EL (cell line): ENCODE measurements at regions not wholly inside any gene's neighbourhood (a gene's known extent, or its start where the extent isn't known, plus 50 kb on each side); places are given as distances from the start of the nearest gene placed in this dataset.
A peak's percentile ranks its signal among the peaks of the same experiment; 100 is the strongest.

ENCODE experiments used
- DNase-seq: peaks from one replicate; pipeline ENCODE4 v3.0.0-alpha.2; 2016

DNA sequence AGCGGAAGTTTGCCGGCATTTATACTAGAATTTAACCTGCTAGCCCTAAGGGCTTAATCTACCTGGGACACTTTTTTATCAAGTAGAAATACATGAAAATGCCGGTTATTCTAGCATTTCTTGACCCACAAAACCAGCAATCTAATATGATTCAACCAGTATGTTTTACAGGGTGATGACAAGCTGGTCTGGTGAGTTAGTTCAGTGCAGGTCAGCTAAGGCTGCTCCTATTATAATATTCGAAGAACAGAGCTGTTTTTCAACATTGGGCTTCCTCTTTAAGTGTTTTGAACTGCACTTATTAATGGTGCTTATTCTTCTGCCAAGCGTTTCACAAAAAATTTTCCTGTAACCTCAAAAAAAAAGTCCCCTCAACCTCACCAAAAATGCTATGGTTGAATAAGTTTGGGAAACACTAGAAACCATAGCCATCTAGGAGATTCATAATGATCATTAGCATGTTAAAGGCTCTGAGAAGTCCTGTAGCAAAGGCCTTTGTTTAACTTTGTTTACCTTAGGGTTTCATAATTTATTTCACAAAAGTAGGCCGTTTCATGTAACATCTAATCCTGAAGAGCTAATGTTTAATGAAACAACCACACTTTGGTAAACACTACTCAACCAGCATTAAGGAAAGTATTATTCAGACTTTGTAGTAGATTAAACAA lies 526.6 kb downstream of the KLF12 start:
- no peak for DNase-seq

DNA sequence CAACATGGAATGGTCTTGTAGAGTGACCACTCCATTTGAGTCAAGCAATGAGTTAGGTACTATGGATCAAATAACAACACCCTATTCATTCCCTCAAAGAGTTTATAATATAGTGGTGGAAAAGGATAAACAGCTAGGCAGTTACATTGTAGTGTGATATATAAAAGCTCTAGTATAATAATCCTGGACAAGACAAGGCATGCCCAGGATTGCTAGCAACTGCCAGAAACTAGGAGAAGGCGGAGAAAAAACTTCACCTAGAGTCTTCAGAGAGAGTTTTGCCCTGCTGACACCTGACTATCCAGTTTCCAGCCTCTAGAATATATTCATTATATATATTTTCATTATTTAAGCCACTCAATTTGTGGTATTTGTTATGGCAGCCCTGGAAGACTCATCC lies 530.6 kb downstream of the KLF12 start:
- no peak for DNase-seq

DNA sequence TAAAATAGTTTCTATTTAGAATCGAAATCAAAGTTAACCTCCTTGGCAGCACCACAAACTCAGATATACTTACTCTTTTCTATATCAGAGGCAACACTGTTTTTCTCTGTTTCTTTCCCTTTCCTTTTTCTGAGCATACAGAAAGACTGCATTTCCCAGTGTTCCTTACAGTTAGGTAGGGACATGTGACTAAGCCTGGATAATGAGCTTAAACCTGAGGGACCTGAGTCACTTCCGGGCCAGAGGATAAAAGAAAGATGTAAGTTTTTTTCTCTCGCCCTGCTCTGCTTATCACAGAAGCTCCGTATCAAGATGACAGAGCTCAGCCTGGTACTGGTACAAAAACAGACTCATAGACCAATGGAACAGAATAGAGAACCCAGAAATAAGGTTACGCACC lies 531.9 kb downstream of the KLF12 start:
- DNase-seq = peak; percentile 26

GRCh38 chr13:73601708-73602107 lies 532.5 kb downstream of the KLF12 start:
- DNase-seq = no peak

DNA sequence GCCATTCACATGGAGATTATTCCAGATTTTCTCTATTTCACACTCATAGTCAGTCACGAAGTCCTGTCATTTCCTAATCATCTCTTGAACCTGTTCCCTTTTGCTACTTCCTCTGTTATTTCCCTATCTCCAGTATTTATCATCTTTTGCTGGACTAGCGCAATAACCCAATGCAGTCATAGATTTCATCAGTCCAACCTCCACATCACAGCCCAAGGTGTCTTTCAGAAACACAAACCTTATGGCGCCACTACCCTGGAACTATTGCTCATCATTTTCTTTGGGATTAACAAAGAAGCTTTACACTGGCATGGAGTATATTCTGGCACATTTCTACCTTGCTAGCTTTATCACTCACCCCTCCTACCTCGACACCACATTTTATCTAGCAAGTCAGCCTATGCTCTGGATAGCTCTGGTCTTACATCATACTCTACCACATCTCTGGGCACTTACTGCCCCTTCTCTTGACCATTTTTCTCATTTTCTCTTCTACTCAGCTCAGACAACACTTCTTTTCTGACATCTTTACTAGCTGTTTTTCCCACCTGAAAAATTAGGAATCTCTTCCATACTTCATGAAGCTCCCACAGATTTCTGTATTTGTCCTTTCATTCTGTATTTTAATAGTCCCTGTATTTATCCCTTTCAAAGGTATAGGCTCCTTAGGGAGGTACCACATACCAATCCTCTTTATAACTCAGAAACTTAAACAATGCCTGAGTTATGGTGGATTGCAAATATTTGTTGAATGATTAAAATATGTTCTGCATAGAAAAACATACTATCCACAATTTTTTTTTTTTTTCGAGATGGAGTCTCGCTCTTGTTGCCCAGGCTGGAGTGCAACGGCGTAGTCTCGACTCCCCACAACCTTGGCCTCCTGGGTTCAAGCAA lies 534.7 kb downstream of the KLF12 start:
- no peak for DNase-seq

- DNase-seq = peak; percentile 52
These were observed 536.0 kb downstream of the KLF12 start for GRCh38 chr13:73598020-73598712.

DNA sequence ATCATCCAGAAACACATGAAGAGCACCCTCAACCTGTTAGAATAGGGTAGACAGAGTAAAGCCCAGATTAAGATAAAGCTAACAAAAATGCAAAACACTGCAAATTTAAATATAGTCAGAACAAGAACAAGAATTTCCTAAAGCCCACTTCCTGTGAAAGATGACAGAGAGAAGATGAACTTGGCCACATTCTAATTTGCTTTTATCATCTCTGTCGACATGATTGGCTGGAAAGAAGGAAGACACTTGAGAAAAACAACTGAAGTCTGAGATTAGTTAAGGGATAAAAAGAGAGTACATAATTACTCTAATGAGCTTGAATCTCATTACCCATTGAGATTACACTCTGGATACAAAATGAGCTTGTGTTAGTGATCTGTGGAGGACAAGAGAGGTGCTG lies 537.6 kb downstream of the KLF5 start:
- DNase-seq = no peak

DNA sequence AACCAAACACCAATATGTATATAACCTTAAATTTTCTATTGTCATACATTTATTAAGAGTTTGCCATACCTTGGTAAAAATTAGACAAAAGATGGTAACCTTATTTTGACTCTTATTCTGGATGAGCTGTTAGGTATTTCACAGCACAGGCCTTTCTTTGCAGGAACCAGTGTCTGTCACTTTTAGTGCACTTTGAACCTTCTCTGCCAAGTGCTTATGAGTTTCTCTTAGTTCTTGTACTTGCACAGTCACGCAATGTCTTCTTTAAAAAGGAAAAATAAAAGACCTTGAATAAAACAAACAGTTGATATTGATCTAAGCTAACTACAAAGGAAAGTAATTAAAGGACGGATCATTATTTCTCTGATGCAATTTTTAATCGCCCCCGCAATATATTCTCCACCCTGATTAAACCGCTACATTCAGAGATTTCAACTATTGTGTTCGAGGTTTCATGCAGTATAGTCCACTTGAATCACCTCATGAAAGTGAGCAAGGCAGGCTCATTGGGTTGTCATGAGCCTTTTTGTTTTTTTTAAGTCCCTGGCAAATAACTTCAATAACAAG lies 534.5 kb downstream of the KLF5 start:
- no peak for DNase-seq

DNA sequence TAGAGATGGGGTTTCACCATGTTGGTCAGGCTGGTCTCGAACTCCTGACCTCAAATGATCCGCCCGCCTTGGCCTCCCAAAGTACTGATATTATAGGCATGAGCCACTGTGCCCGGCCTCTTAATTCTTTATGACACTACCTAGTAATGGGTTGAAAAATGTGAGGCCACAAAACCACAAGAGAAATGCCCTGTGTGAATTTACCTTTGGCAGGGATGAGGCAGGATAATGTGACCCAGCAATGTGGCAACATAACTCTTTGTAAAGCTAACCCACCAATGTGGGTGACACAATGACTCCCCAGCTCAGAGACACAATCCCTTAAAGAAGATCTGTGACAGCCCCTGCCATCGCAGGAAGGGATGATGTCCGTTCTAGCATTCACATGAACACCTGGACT lies 533.1 kb downstream of the KLF5 start:
- DNase-seq = no peak

GRCh38 chr13:73590795-73591194 lies 532.0 kb downstream of the KLF5 start:
- no peak for DNase-seq

DNA sequence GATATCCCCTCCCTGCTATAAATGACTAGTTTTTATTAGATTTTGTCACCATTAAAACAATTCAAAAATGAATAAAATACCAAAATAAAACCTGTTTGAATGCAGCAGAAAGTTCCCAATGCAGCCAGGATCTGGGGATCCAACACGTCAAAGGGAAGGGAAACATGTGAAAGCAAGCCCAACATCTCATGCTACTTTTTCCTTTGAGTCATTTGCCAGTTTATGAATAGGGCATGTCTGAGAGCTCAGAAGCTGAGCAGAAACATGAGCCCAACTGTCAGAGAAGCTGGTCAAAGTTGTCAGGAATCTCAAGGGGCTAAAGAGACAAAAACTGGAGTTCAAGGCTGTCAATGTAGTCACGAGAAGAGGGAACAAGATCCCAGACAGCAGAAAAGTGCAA lies 526.4 kb downstream of the KLF5 start:
- no peak for DNase-seq

DNA sequence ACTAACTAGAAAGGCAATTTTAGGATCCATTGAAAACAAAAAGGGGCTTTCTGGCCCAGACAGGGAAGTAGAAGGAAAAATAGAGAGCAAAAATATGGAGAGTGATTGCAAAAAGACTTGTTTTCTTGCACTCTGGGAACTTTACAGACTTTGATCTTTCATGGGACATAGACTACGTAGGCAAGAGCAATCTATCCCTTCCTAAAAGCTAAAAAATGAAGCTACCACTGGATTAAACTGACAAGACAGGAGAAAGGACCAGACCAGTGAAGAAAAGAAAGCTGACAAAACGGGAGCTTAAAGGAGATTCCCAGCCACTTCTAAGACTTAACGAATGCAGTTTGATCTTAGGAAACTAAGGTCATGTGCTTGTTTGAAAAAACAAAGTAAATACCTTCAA lies 524.5 kb downstream of the KLF5 start:
- DNase-seq = no peak

- no peak for DNase-seq
These were observed 521.9 kb downstream of the KLF5 start for GRCh38 chr13:73580513-73581267.

DNA sequence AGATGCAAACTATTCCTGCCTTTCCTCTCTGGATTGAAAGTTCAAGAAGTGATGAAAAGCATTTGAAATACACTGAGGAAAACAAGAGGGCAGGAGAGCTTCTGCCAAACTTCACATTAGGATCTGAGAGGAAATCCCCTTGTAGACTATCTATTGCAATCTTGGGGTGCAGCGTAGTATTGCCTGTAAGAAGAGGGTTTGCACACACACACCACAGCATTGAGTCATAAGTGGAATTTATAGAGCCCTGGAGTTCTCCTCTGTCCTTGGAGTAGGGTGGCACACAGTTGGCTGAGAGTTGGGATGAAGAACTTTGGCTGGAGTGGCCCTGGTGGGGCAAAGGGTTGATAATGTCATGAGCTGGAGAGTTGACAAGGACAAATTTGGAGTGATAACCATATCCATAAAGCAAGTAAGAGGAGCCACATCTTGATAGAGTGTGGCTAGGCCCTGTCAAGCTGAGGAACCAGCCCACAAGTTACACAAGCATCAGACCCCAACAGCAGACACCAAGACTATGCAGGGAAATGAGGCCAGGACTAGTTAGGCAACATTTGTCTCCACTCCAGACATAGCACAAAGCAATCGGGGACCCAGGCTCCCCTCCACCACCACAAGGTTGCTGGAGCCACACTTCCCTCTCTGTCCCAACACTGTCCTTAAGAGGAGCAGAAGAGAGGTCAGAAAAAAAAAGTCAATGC lies 520.9 kb downstream of the KLF5 start:
- no peak for DNase-seq

- DNase-seq = no peak
These were observed 519.6 kb downstream of the KLF5 start for GRCh38 chr13:73578251-73578875.

- DNase-seq = no peak
These were observed 517.5 kb downstream of the KLF5 start for GRCh38 chr13:73576291-73576690.

- no peak for DNase-seq
These were observed 514.0 kb downstream of the KLF5 start for GRCh38 chr13:73572824-73573223.

DNA sequence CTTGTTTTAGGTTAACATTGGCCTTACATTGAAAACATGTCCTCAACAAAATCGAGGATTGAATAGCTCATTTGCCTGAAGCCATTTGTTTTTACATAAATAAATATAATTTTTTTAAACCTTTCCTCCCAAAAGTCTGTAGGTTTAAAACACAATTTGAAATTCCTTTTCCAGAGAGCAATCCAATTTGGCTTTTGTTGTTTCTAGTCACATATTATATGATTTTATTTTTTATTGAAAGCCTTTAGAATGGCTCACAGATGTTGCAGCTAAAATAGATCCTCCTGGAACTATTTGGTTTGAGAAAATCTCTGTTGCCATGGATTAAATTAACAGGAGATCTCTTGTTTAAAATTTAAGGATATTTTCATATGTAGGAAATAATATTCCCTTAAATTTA lies 512.6 kb downstream of the KLF5 start:
- DNase-seq = no peak

DNA sequence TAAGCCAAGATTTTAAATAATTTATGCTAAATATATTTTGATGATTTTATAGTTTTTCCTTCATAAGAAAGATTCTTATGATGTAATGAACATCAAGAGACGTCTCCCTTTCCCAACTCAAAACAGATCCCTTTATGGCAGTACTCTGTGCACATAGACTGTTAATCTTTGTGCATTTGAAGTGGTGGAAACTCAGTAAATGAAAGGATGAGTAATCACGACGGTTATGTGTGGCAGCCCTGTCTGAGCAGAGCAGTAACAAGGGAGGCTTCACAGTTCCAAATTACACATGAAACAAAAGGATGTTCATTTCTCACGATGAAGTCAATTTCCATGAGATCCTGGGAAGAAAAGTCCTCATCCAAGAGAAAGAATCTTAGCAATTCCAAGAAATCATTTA lies 498.1 kb downstream of the KLF5 start:
- peak; percentile 2 for DNase-seq

DNA sequence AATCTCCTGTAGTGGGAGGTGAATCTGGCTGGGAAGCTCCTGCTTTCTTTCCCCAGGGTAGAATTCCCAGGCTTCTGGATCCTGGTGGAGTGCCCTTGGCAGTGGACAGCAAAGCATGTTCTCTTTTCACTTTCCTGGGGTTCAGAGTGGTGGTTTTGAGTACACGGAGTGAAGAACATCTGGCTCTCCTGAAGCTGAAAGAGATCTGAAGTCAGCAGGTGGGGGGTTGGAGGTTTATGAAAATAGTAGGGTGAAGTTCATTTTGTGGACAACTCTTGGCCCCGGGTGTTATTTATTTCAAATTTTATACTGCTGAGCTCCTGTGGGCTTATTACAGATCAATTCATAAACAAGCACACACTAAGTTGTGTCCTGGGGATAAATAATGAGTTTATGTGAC lies 497.3 kb downstream of the KLF5 start:
- no peak for DNase-seq

DNA sequence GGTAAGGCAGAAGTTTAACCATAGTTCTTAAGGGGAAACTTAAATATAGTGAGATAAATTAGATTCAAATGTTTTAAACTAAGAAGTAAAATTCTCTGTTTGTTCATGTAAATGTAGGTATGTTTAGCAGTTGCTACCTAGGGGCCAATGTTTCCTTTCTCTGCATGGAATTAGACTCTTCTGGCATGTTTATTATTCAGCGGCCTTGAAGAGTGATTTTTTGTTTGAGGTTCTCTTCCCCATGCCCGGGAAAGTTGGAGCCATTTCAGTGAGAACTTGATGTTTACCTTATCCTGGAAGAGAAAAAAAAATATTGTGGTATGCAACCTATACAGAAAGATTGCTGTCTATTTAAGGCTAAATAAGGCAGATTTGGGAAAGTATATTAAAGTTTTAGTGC lies 492.9 kb downstream of the KLF5 start:
- no peak for DNase-seq

DNA sequence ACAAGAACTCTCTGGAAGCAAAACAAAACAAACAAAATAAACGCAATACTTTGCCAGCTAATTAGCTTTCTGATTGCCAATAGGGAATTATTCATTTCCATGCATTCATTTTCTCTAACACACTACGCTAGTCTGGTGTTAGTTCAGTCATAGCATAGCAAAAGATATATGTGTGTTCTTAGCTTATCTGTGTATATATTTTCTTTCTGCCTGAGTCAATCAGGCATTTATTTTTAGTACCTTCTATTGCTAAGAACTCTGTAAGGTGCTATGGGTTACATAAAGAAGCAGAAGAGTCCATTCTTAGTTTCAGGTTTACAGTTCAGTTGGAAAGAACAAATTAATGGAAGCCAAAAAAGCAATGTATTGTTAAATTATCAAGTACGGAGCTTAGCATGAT lies 490.9 kb downstream of the KLF5 start:
- DNase-seq = no peak
